ENCODE measurements at regions not wholly inside any gene's neighbourhood (a gene's known extent, or its start where the extent isn't known, plus 50 kb on each side); places are given as distances from the start of the nearest gene placed in this dataset.

GRCh38 chr1:207244409-207244801 lies 77.1 kb upstream of the CD55 start:
- Histone ChIP-seq H3K4me2 (ENCODE audit: low read length) (no peak overlapping the region), H3K27ac (ENCODE audit: low read depth, low read length) (no peak overlapping the region), H3K36me3 (ENCODE audit: control insufficient read depth, low read length) (no peaks in the 10 kb centered on the region), H4K20me1 (ENCODE audit: control insufficient read depth, insufficient read depth, low read depth, low read length) (no peaks in the 10 kb centered on the region), H3K4me1 (ENCODE audit: control insufficient read depth, low read length) (0 out of 2 replicates have a peak, but pooled peaks cover 2% of the 10 kb centered on the region), H3K27me3 (ENCODE audit: control insufficient read depth, low read length) (no peaks in the 10 kb centered on the region), H3K9me2 (replicated peaks; ENCODE audit: control insufficient read depth, low read length) (no peaks in the 10 kb centered on the region), H3K4me3 (ENCODE audit: low read length) (no peak overlapping the region), H3F3A (ENCODE audit: control insufficient read depth, insufficient read depth) (no peaks in the 10 kb centered on the region), H3K79me2 (ENCODE audit: control insufficient read depth, low read length) (no peaks in the 10 kb centered on the region), H3K9me3 (ENCODE audit: control insufficient read depth, insufficient read depth, low read length) (no peaks in the 10 kb centered on the region)
- no peak for TF ChIP-seq EZH2phosphoT487 (IDR thresholded peaks at IDR 0.05; ENCODE audit: borderline replicate concordance, low read length)
- TF ChIP-seq CTCF (IDR thresholded peaks at IDR 0.05; ENCODE audit: low read depth, low read length, poor library complexity, severe bottlenecking), result no peak

GRCh38 chr1:207245124-207245523 lies 76.4 kb upstream of the CD55 start:
- TF ChIP-seq CTCF (IDR thresholded peaks at IDR 0.05; ENCODE audit: low read depth, low read length, poor library complexity, severe bottlenecking) (no peak), EZH2phosphoT487 (IDR thresholded peaks at IDR 0.05; ENCODE audit: borderline replicate concordance, low read length) (no peak)
- H3K4me2 ChIP-seq (ENCODE audit: low read length), result no peak overlapping the region
- H3K4me3 ChIP-seq (ENCODE audit: low read length), result no peak overlapping the region
- no peaks in the 10 kb centered on the region for H3K36me3 ChIP-seq (ENCODE audit: control insufficient read depth, low read length)
- 0 out of 2 replicates have a peak, but pooled peaks cover 2% of the 10 kb centered on the region for H3K4me1 ChIP-seq (ENCODE audit: control insufficient read depth, low read length)
- H3F3A ChIP-seq (ENCODE audit: control insufficient read depth, insufficient read depth), result no peaks in the 10 kb centered on the region
- no peaks in the 10 kb centered on the region for H3K79me2 ChIP-seq (ENCODE audit: control insufficient read depth, low read length)
- H3K27me3 ChIP-seq (ENCODE audit: control insufficient read depth, low read length), result no peaks in the 10 kb centered on the region
- H4K20me1 ChIP-seq (ENCODE audit: control insufficient read depth, insufficient read depth, low read depth, low read length), result no peaks in the 10 kb centered on the region
- no peaks in the 10 kb centered on the region for H3K9me2 ChIP-seq (replicated peaks; ENCODE audit: control insufficient read depth, low read length)
- no peak overlapping the region for H3K27ac ChIP-seq (ENCODE audit: low read depth, low read length)
- no peaks in the 10 kb centered on the region for H3K9me3 ChIP-seq (ENCODE audit: control insufficient read depth, insufficient read depth, low read length)

GRCh38 chr1:207248544-207249198 lies 72.8 kb upstream of the CD55 start:
- Histone ChIP-seq H3K4me3 (ENCODE audit: low read length) (no peak overlapping the region), H3K36me3 (ENCODE audit: control insufficient read depth, low read length) (no peaks in the 10 kb centered on the region), H3K9me2 (replicated peaks; ENCODE audit: control insufficient read depth, low read length) (no peaks in the 10 kb centered on the region), H3K79me2 (ENCODE audit: control insufficient read depth, low read length) (no peaks in the 10 kb centered on the region), H3K4me2 (ENCODE audit: low read length) (no peak overlapping the region), H3K9me3 (ENCODE audit: control insufficient read depth, insufficient read depth, low read length) (no peaks in the 10 kb centered on the region; the same call in 1 of the 2 replicates), H4K20me1 (ENCODE audit: control insufficient read depth, insufficient read depth, low read depth, low read length) (no peaks in the 10 kb centered on the region), H3K27ac (ENCODE audit: low read depth, low read length) (no peak overlapping the region), H3F3A (ENCODE audit: control insufficient read depth, insufficient read depth) (no peaks in the 10 kb centered on the region), H3K4me1 (ENCODE audit: control insufficient read depth, low read length) (0 out of 2 replicates have a peak, but pooled peaks cover 2% of the 10 kb centered on the region), H3K27me3 (ENCODE audit: control insufficient read depth, low read length) (no peaks in the 10 kb centered on the region)
- TF ChIP-seq CTCF (IDR thresholded peaks at IDR 0.05; ENCODE audit: low read depth, low read length, poor library complexity, severe bottlenecking) (no peak), EZH2phosphoT487 (IDR thresholded peaks at IDR 0.05; ENCODE audit: borderline replicate concordance, low read length) (no peak)
